RWPE1 (cell line): ENCODE measurements at regions not wholly inside any gene's neighbourhood (a gene's known extent, or its start where the extent isn't known, plus 50 kb on each side); places are given as distances from the start of the nearest gene placed in this dataset.

Source experiments
- CTCF ChIA-PET: fragments of 350-600 bp; sonication (Branson Sonifier 250); formaldehyde crosslinking; extraction: SDS; loops from one replicate; lab custom pipeline; 2021; lab: Yijun Ruan, JAX
- POLR2A ChIA-PET: fragments of 400-600 bp; formaldehyde crosslinking; extraction: SDS; loops from one replicate; lab custom pipeline; 2020; ENCODE audit warnings: antibody characterized with exemption; ENCODE audit not compliant: low non-redundant PET; lab: Yijun Ruan, JAX
- DNase-seq: peaks from one replicate; pipeline ENCODE4 v3.0.0; 2012; ENCODE audit warnings: low spot score
- H3K27ac ChIP-seq: fragments of 450-650 bp; 2 replicates; pipeline ENCODE4 v1.5.1; 2017
- CTCF ChIP-seq: fragments of 450-650 bp; conservative IDR thresholded peaks from 2 replicates; pipeline ENCODE4 v1.5.1; 2017; ENCODE audit warnings: low read depth, mild to moderate bottlenecking

GRCh38 chr4:128716338-128716737 lies 93.2 kb upstream of the JADE1 start:
- CTCF ChIA-PET = no interaction called here
- POLR2A ChIA-PET = no interaction called here
- no peak for TF ChIP-seq CTCF
- H3K27ac ChIP-seq = no peak overlapping the region
- DNase-seq = no peak

- DNase-seq = no peak
- no peak for TF ChIP-seq CTCF
- no peak overlapping the region for H3K27ac ChIP-seq
- ChIA-PET CTCF (no interaction called here), POLR2A (no interaction called here)
Measured at GRCh38 chr4:128715616-128716015, 93.9 kb upstream of the JADE1 start.

- no peak for DNase-seq
- no peak overlapping the region for H3K27ac ChIP-seq
- TF ChIP-seq CTCF = no peak
- POLR2A ChIA-PET = no interaction called here
- CTCF ChIA-PET = interaction anchor here (0.6 kb wide), 1 partner anchor 114 kb away, joined by 4 read pairs; no protein-coding TSS in a partner anchor
Measured at GRCh38 chr4:128711361-128711760, 98.1 kb upstream of the JADE1 start.

- ChIA-PET CTCF (interaction anchor here (0.6 kb wide), 1 partner anchor 800 kb away, joined by 3 read pairs; no protein-coding TSS in a partner anchor), POLR2A (no interaction called here)
- DNase-seq = no peak
- H3K27ac ChIP-seq = no peak overlapping the region
- no peak for TF ChIP-seq CTCF
Measured at GRCh38 chr4:128709268-128709667, 100.2 kb upstream of the JADE1 start.

GRCh38 chr4:128707864-128708263 lies 101.6 kb upstream of the JADE1 start:
- no peak overlapping the region for H3K27ac ChIP-seq
- TF ChIP-seq CTCF = no peak
- ChIA-PET POLR2A (no interaction called here), CTCF (no interaction called here)
- no peak for DNase-seq

GRCh38 chr4:128703948-128704347 lies 105.6 kb upstream of the JADE1 start:
- POLR2A ChIA-PET = no interaction called here
- CTCF ChIA-PET = no interaction called here

More at GRCh38 chr4:128703948-128704347, 105.6 kb upstream of the JADE1 start:
- no peak overlapping the region for H3K27ac ChIP-seq
- TF ChIP-seq CTCF = no peak
- no peak for DNase-seq
